ENCODE measurements at regions not wholly inside any gene's neighbourhood (a gene's known extent, or its start where the extent isn't known, plus 50 kb on each side); places are given as distances from the start of the nearest gene placed in this dataset.

DNA sequence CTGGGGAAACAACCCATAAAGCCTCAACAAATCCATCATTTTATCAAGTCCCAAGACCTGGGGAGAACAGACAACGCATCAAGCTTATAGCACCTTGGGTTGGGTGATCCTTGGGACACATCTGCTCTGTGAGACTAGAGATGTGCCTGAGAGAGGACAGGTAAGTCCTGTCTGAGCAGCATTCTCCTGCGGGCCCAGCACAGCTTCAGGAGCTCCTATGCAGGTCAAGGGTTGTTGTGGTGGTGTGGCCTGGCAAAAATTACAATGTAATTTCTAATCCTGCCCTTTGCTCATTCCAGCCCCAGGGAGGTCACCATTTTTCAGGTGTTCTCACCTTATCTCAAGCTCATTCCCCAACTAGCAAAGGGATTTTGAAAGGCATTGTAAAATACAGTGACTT lies 608.1 kb upstream of the CAMK1G start:
- TF ChIP-seq, protein P1, sequence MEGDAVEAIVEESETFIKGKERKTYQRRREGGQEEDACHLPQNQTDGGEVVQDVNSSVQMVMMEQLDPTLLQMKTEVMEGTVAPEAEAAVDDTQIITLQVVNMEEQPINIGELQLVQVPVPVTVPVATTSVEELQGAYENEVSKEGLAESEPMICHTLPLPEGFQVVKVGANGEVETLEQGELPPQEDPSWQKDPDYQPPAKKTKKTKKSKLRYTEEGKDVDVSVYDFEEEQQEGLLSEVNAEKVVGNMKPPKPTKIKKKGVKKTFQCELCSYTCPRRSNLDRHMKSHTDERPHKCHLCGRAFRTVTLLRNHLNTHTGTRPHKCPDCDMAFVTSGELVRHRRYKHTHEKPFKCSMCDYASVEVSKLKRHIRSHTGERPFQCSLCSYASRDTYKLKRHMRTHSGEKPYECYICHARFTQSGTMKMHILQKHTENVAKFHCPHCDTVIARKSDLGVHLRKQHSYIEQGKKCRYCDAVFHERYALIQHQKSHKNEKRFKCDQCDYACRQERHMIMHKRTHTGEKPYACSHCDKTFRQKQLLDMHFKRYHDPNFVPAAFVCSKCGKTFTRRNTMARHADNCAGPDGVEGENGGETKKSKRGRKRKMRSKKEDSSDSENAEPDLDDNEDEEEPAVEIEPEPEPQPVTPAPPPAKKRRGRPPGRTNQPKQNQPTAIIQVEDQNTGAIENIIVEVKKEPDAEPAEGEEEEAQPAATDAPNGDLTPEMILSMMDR (conservative IDR thresholded peaks at IDR 0.05; ENCODE audit: low read depth in 2 of 2), result no peak
- TF ChIP-seq, protein P2, sequence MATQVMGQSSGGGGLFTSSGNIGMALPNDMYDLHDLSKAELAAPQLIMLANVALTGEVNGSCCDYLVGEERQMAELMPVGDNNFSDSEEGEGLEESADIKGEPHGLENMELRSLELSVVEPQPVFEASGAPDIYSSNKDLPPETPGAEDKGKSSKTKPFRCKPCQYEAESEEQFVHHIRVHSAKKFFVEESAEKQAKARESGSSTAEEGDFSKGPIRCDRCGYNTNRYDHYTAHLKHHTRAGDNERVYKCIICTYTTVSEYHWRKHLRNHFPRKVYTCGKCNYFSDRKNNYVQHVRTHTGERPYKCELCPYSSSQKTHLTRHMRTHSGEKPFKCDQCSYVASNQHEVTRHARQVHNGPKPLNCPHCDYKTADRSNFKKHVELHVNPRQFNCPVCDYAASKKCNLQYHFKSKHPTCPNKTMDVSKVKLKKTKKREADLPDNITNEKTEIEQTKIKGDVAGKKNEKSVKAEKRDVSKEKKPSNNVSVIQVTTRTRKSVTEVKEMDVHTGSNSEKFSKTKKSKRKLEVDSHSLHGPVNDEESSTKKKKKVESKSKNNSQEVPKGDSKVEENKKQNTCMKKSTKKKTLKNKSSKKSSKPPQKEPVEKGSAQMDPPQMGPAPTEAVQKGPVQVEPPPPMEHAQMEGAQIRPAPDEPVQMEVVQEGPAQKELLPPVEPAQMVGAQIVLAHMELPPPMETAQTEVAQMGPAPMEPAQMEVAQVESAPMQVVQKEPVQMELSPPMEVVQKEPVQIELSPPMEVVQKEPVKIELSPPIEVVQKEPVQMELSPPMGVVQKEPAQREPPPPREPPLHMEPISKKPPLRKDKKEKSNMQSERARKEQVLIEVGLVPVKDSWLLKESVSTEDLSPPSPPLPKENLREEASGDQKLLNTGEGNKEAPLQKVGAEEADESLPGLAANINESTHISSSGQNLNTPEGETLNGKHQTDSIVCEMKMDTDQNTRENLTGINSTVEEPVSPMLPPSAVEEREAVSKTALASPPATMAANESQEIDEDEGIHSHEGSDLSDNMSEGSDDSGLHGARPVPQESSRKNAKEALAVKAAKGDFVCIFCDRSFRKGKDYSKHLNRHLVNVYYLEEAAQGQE (IDR thresholded peaks at IDR 0.05; ENCODE audit: unreplicated experiment), result no peak
- TF ChIP-seq EZH2 (IDR thresholded peaks at IDR 0.05; ENCODE audit: low read depth, unreplicated experiment) (no peak), CREB1 (CRISPR knock-in tag; IDR thresholded peaks at IDR 0.05; ENCODE audit: low read depth) (no peak), POLR2AphosphoS5 (IDR thresholded peaks at IDR 0.05; ENCODE audit: low read depth) (no peak), JUNB (IDR thresholded peaks at IDR 0.05; ENCODE audit: unreplicated experiment) (no peak), EZH2phosphoT487 (IDR thresholded peaks at IDR 0.05; ENCODE audit: unreplicated experiment) (no peak), NANOG (IDR thresholded peaks at IDR 0.05; ENCODE audit: borderline replicate concordance) (no peak), ZNF114 (CRISPR knock-in tag; IDR thresholded peaks at IDR 0.05) (no peak)
- TF ChIP-seq, protein P3, sequence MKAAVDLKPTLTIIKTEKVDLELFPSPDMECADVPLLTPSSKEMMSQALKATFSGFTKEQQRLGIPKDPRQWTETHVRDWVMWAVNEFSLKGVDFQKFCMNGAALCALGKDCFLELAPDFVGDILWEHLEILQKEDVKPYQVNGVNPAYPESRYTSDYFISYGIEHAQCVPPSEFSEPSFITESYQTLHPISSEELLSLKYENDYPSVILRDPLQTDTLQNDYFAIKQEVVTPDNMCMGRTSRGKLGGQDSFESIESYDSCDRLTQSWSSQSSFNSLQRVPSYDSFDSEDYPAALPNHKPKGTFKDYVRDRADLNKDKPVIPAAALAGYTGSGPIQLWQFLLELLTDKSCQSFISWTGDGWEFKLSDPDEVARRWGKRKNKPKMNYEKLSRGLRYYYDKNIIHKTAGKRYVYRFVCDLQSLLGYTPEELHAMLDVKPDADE (IDR thresholded peaks at IDR 0.05), result no peak

Measured in GM23338 (cell line).